ENCODE measurements at regions not wholly inside any gene's neighbourhood (a gene's known extent, or its start where the extent isn't known, plus 50 kb on each side); places are given as distances from the start of the nearest gene placed in this dataset.

GRCh38 chr5:173420108-173420507 lies 91.9 kb upstream of the STC2 start:
- Histone ChIP-seq H2AFZ (ENCODE audit: low read depth) (no peak overlapping the region), H3K27me3 (ENCODE audit: insufficient read depth) (no peaks in the 10 kb centered on the region), H3K4me2 (no peak overlapping the region), H3K4me3 (ENCODE audit: low read depth in 2 of 2, low read length in 1 of 2) (no peak overlapping the region; a peak in 1 of 4 replicates), H3K79me2 (ENCODE audit: insufficient read depth) (no peaks in the 10 kb centered on the region), H3K36me3 (replicated peaks in 1 of 2; ENCODE audit: control insufficient read depth in 1 of 2, insufficient read depth in 2 of 2, low read length in 1 of 2) (no peaks in the 10 kb centered on the region), H4K20me1 (ENCODE audit: insufficient read depth) (no peaks in the 10 kb centered on the region), H3F3A (replicated peaks; ENCODE audit: insufficient read depth) (no peaks in the 10 kb centered on the region), H3K4me1 (ENCODE audit: control insufficient read depth in 1 of 2, insufficient read depth in 2 of 2, low read depth in 1 of 2, low read length in 1 of 2) (no peaks in the 10 kb centered on the region; a peak in 1 of 4 replicates), H3K9me3 (no peaks in the 10 kb centered on the region), H3K27ac (ENCODE audit: low read depth in 2 of 2, low read length in 1 of 2) (no peak overlapping the region), H3K9me2 (no peaks in the 10 kb centered on the region), H3K9ac (no peak overlapping the region)
- DNase-seq = peak; percentile 39
- CTCF ChIA-PET = no interaction called here
- TF ChIP-seq TAF1 (IDR thresholded peaks at IDR 0.05; ENCODE audit: borderline replicate concordance, low read depth, low read length) (no peak), GATA2 (CRISPR knock-in tag; IDR thresholded peaks at IDR 0.05) (no peak), MAX (IDR thresholded peaks at IDR 0.05; ENCODE audit: low read depth) (no peak), GABPA (IDR thresholded peaks at IDR 0.05; ENCODE audit: low read depth) (no peak), NFIC (IDR thresholded peaks at IDR 0.05; ENCODE audit: borderline replicate concordance) (no peak), RCOR1 (IDR thresholded peaks at IDR 0.05; ENCODE audit: low read length) (no peak), JUND (IDR thresholded peaks at IDR 0.05) (no peak), TCF12 (IDR thresholded peaks at IDR 0.05) (no peak), FOXM1 (IDR thresholded peaks at IDR 0.05; ENCODE audit: low read depth) (no peak), TEAD4 (IDR thresholded peaks at IDR 0.05; ENCODE audit: borderline replicate concordance, insufficient read depth) (no peak), SIN3A (IDR thresholded peaks at IDR 0.05; ENCODE audit: borderline replicate concordance, low read depth, low read length) (no peak), RAD21 (IDR thresholded peaks at IDR 0.05; ENCODE audit: low read length) (no peak), EZH2phosphoT487 (IDR thresholded peaks at IDR 0.05; ENCODE audit: borderline replicate concordance, low read depth) (no peak), MEF2A (IDR thresholded peaks at IDR 0.05; ENCODE audit: borderline replicate concordance, low read depth) (no peak)
- TF ChIP-seq, protein P1, sequence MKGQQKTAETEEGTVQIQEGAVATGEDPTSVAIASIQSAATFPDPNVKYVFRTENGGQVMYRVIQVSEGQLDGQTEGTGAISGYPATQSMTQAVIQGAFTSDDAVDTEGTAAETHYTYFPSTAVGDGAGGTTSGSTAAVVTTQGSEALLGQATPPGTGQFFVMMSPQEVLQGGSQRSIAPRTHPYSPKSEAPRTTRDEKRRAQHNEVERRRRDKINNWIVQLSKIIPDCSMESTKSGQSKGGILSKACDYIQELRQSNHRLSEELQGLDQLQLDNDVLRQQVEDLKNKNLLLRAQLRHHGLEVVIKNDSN (IDR thresholded peaks at IDR 0.05; ENCODE audit: borderline replicate concordance, low read depth) = no peak
- TF ChIP-seq, protein P2, sequence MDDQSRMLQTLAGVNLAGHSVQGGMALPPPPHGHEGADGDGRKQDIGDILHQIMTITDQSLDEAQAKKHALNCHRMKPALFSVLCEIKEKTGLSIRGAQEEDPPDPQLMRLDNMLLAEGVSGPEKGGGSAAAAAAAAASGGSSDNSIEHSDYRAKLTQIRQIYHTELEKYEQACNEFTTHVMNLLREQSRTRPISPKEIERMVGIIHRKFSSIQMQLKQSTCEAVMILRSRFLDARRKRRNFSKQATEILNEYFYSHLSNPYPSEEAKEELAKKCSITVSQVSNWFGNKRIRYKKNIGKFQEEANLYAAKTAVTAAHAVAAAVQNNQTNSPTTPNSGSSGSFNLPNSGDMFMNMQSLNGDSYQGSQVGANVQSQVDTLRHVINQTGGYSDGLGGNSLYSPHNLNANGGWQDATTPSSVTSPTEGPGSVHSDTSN (IDR thresholded peaks at IDR 0.05) = no peak
- TF ChIP-seq, protein P3, sequence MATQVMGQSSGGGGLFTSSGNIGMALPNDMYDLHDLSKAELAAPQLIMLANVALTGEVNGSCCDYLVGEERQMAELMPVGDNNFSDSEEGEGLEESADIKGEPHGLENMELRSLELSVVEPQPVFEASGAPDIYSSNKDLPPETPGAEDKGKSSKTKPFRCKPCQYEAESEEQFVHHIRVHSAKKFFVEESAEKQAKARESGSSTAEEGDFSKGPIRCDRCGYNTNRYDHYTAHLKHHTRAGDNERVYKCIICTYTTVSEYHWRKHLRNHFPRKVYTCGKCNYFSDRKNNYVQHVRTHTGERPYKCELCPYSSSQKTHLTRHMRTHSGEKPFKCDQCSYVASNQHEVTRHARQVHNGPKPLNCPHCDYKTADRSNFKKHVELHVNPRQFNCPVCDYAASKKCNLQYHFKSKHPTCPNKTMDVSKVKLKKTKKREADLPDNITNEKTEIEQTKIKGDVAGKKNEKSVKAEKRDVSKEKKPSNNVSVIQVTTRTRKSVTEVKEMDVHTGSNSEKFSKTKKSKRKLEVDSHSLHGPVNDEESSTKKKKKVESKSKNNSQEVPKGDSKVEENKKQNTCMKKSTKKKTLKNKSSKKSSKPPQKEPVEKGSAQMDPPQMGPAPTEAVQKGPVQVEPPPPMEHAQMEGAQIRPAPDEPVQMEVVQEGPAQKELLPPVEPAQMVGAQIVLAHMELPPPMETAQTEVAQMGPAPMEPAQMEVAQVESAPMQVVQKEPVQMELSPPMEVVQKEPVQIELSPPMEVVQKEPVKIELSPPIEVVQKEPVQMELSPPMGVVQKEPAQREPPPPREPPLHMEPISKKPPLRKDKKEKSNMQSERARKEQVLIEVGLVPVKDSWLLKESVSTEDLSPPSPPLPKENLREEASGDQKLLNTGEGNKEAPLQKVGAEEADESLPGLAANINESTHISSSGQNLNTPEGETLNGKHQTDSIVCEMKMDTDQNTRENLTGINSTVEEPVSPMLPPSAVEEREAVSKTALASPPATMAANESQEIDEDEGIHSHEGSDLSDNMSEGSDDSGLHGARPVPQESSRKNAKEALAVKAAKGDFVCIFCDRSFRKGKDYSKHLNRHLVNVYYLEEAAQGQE (IDR thresholded peaks at IDR 0.05; ENCODE audit: low read depth, low read length) = no peak
- TF ChIP-seq, protein P4, sequence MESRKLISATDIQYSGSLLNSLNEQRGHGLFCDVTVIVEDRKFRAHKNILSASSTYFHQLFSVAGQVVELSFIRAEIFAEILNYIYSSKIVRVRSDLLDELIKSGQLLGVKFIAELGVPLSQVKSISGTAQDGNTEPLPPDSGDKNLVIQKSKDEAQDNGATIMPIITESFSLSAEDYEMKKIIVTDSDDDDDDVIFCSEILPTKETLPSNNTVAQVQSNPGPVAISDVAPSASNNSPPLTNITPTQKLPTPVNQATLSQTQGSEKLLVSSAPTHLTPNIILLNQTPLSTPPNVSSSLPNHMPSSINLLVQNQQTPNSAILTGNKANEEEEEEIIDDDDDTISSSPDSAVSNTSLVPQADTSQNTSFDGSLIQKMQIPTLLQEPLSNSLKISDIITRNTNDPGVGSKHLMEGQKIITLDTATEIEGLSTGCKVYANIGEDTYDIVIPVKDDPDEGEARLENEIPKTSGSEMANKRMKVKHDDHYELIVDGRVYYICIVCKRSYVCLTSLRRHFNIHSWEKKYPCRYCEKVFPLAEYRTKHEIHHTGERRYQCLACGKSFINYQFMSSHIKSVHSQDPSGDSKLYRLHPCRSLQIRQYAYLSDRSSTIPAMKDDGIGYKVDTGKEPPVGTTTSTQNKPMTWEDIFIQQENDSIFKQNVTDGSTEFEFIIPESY (IDR thresholded peaks at IDR 0.05; ENCODE audit: borderline replicate concordance, low read depth) = no peak
- TF ChIP-seq, protein P5, sequence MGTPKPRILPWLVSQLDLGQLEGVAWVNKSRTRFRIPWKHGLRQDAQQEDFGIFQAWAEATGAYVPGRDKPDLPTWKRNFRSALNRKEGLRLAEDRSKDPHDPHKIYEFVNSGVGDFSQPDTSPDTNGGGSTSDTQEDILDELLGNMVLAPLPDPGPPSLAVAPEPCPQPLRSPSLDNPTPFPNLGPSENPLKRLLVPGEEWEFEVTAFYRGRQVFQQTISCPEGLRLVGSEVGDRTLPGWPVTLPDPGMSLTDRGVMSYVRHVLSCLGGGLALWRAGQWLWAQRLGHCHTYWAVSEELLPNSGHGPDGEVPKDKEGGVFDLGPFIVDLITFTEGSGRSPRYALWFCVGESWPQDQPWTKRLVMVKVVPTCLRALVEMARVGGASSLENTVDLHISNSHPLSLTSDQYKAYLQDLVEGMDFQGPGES (IDR thresholded peaks at IDR 0.05; ENCODE audit: low read depth, low read length) = no peak
- POLR2A ChIA-PET = no interaction called here
- 35% methylated on average over 11 of the region's 11 CpGs for whole genome bisulfite sequencing (ENCODE audit: low lambda C conversion rate)
